ENCODE measurements at regions not wholly inside any gene's neighbourhood (a gene's known extent, or its start where the extent isn't known, plus 50 kb on each side); places are given as distances from the start of the nearest gene placed in this dataset.
"Not testable (repeated sequence)": the region's sequence is repeated elsewhere in the genome, so short reads cannot be mapped to it uniquely, and the experiment has no call there.

DNA sequence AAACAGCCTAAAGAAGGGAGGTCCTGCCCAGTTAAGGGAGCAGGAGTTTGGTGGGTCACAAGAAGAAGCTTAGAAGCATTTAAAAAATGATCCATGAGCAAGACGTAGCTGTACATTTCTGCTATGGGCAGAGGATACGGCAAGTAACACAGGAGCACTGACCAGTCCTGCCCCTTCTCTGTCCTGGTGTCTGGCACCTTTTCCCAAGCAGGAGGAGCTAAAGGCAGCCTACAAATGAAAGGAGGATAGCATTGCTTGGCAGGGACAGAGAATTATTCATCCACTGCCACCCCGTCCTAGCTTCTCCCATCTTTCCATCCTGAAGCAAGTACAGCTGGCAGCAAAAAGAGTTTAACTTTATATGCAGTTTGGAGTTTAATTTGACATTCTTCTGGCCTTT lies 1077.6 kb downstream of the TYW1 start:
- DNase-seq (ENCODE audit: extremely low spot score), result no peak
- POLR2A ChIA-PET, result no interaction called here
- TF ChIP-seq, protein P1, sequence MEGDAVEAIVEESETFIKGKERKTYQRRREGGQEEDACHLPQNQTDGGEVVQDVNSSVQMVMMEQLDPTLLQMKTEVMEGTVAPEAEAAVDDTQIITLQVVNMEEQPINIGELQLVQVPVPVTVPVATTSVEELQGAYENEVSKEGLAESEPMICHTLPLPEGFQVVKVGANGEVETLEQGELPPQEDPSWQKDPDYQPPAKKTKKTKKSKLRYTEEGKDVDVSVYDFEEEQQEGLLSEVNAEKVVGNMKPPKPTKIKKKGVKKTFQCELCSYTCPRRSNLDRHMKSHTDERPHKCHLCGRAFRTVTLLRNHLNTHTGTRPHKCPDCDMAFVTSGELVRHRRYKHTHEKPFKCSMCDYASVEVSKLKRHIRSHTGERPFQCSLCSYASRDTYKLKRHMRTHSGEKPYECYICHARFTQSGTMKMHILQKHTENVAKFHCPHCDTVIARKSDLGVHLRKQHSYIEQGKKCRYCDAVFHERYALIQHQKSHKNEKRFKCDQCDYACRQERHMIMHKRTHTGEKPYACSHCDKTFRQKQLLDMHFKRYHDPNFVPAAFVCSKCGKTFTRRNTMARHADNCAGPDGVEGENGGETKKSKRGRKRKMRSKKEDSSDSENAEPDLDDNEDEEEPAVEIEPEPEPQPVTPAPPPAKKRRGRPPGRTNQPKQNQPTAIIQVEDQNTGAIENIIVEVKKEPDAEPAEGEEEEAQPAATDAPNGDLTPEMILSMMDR (IDR thresholded peaks at IDR 0.05; ENCODE audit: control extremely low read depth, extremely low read depth, low read depth, missing control alignments), result no peak
- CTCF ChIA-PET, result no interaction called here

DNA sequence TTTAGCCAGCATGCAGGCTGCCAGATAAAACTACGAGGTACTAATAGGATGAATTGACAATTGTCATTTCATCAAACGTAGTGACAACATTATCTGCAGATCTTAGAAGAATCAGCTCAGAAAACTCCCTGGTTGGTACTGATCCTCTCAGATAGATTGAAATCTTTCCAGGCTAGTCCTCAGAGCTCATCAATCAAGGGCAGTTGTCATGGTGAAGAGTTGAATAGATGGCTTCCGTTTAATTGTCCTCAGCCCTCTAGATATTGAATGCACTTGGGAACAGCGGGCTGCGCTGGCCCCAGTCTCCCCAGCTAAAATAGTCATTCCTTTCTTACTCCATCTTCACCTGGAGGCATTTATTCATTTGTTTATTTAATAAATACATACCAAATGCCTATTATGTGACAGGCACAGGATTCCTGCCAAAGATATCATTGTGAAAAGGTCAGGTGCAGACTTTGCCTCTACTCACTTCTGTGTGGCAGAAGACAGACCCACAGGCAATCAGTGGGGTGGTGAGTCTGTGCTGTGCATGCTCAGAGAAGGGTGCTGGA lies 1081.6 kb downstream of the TYW1 start:
- TF ChIP-seq, protein P1 (IDR thresholded peaks at IDR 0.05; ENCODE audit: control extremely low read depth, extremely low read depth, low read depth, missing control alignments), result no peak

DNA sequence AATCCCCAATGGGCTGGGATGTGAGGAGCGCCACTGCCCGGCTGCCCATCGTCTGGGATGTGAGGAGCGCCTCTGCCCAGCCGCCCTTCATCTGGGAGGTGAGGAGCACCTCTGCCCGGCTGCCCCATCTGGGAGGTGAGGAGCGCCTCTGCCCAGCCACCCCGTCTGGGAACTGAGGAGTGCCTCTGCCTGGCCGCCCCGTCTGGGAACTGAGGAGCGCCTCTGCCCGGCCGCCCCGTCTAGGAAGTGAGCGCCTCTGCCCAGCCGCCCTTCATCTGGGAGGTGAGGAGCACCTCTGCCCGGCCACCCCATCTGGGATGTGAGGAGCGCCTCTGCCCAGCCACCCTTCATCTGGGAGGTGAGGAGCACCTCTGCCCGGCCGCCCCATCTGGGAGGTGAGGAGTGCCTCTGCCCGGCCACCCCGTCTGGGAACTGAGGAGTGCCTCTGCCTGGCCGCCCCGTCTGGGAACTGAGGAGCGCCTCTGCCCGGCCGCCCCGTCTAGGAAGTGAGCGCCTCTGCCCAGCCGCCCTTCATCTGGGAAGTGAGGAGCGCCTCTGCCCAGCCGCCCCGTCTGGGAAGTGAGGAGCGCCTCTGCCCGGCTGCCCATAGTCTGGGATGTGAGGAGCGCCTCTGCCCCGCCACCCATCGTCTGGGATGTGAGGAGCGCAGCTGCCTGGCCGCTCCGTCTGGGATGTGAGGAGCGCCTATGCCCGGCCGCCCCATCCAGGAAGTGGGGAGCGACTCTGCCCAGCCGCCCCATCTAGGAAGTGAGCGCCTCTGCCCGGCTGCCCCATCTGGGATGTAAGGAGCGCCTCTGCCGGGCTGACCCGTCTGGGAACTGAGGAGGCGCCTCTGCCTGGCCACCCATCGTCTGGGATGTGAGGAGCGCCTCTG lies 1085.7 kb downstream of the TYW1 start:
- CTCF ChIA-PET; POLR2A ChIA-PET; DNase-seq (ENCODE audit: extremely low spot score): not testable (repeated sequence)

More for the DNA sequence above, 1081.6 kb downstream of the TYW1 start:
- ChIA-PET POLR2A (no interaction called here), CTCF (no interaction called here)
- no peak for DNase-seq (ENCODE audit: extremely low spot score)

DNA sequence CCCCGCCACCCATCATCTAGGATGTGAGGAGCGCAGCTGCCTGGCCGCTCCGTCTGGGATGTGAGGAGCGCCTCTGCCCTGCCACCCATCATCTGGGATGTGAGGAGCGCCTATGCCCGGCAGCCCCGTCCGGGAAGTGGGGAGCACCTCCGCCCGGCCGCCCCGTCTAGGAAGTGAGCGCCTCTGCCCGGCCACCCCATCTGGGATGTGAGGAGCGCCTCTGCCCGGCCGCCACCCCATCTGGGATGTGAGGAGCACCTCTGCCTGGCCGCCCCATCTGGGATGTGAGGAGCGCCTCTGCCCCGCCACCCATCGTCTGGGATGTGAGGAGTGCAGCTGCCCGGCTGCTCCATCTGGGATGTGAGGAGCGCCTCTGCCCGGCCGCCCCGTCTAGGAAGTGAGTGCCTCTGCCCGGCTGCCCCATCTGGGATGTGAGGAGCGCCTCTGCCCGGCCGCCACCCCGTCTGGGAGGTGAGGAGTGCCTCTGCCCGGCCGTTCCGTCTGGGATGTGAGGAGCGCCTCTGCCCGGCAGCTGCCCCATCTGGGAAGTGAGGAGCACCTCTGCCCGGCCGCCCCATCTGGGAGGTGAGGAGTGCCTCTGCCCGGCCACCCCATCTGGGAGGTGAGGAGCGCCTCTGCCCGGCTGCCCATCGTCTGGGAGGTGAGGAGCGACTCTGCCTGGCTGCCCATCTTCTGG lies 1086.5 kb downstream of the TYW1 start:
- CTCF ChIA-PET; DNase-seq (ENCODE audit: extremely low spot score); POLR2A ChIA-PET: not testable (repeated sequence)

DNA sequence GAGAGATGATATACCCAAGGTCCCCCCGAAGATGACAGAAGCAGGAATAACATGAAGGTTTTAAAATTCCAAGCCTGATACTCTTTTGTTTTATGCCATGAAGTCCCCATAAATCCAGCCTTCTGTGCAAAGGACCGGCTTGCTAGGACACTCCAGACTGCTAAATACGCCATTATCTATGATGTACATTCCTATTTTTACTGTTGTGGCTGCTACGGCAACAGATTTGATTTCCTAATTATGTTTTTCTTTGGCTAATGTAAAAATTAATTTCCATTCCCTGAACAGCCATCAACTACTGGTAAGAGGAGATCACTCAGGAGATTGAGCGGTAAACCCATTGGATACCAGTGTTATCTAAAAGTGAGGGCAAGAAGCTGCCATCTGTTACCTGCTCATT lies 1090.8 kb downstream of the TYW1 start:
- ChIA-PET POLR2A (no interaction called here), CTCF (no interaction called here)
- TF ChIP-seq, protein P1 (IDR thresholded peaks at IDR 0.05; ENCODE audit: control extremely low read depth, extremely low read depth, low read depth, missing control alignments), result no peak
- no peak for DNase-seq (ENCODE audit: extremely low spot score)

DNA sequence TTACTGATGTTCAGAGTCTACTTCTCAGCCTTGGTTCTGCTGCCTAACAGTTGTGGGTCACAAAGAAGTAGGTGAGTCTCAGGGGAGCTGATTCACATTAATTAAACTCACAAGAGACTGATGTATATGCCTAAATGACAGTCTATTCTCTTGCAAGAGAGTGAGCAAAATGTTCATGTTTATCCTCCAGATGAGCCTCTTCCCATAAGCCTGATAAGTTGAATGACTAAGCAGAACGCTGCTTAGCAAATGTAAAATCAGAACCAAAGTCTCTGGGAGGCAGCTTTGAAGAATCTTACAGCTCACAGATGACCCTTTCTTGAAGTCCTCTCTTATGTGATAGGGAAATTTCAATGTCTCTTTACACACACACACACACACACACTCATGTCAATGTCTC lies 1092.2 kb downstream of the TYW1 start:
- ChIA-PET CTCF (no interaction called here), POLR2A (no interaction called here)
- no peak for DNase-seq (ENCODE audit: extremely low spot score)
- TF ChIP-seq, protein P1 (IDR thresholded peaks at IDR 0.05; ENCODE audit: control extremely low read depth, extremely low read depth, low read depth, missing control alignments), result no peak

DNA sequence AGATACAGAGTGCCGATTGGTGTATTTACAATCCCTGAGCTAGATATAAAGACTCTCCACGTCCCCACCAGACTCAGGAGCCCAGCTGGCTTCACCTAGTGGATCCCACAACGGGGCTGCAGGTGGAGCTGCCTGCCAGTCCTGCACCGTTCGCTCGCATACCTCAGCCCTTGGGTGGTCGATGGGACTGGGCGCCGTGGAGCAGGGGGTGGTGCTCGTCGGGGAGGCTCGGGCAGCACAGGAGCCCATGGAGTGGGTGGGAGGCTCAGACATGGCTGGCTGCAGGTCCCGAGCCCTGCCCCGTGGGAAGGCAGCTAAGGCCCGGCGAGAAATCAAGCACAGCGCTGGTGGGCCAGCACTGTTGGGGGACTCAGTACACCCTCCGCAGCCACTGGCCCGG lies 1093.6 kb downstream of the TYW1 start:
- POLR2A ChIA-PET; CTCF ChIA-PET; DNase-seq (ENCODE audit: extremely low spot score): not testable (repeated sequence)

DNA sequence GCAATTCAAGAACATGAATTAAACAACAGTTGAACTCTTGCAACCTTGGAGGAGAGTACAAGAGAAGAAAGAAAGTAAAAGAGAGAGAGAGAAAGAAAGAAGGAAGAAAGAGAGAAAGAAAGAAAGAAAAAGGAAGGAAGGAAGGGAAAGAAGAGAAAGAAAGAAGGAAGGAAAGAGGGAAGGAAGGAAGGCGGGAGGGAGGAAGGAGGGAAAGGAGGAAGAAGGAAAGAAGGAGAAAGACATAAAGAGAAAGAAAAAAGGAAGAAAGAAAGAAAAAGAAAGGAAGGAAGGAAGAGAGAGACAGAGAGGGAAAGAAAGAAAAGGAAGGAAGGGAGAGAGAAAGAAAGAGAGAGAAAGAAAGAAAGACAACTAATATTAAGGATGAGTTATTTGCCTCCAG lies 1106.7 kb downstream of the TYW1 start:
- TF ChIP-seq, protein P1 (IDR thresholded peaks at IDR 0.05; ENCODE audit: control extremely low read depth, extremely low read depth, low read depth, missing control alignments), result no peak
- ChIA-PET CTCF (no interaction called here), POLR2A (no interaction called here)
- DNase-seq (ENCODE audit: extremely low spot score), result no peak
